Colonic mucosa (tissue), 4 donors: ENCODE measurements at regions not wholly inside any gene's neighbourhood (a gene's known extent, or its start where the extent isn't known, plus 50 kb on each side); places are given as distances from the start of the nearest gene placed in this dataset.

ENCODE experiments used
- DNase-seq: peaks from one replicate; pipeline ENCODE4 v3.0.0-alpha.2; 2020
- H3K27ac ChIP-seq: fragments of 200-600 bp; one replicate; pipeline ENCODE4 v1.8.0; 2021
- H3K27me3 ChIP-seq: fragments of 200-600 bp; one replicate; pipeline ENCODE4 v1.8.0; 2021
- H3K36me3 ChIP-seq: fragments of 200-600 bp; one replicate; pipeline ENCODE4 v1.8.0; 2021
- H3K4me1 ChIP-seq: fragments of 200-600 bp; one replicate; pipeline ENCODE4 v1.8.0; 2021; ENCODE audit warnings: mild to moderate bottlenecking
- H3K4me3 ChIP-seq: fragments of 200-600 bp; one replicate; pipeline ENCODE4 v1.8.0; 2021
- H3K9ac ChIP-seq, 2 donors: one replicate each; pipeline ENCODE4 v1.7.0; 2013; ENCODE audit warnings: control low read depth in 2 of 2, low read depth in 2 of 2, low read length in 2 of 2
- H3K9me3 ChIP-seq: fragments of 200-600 bp; one replicate; pipeline ENCODE4 v1.8.0; 2021
- CTCF ChIP-seq: fragments of 200-600 bp; IDR thresholded peaks from one replicate; pipeline ENCODE4 v1.8.0; 2022; ENCODE audit warnings: antibody characterized with exemption, mild to moderate bottlenecking
- intact Hi-C: fragments of 100-400 bp; cut with DNase I; formaldehyde crosslinking; loops from one replicate; pipeline ENCODE4 v1.14.1; 2022
- donor health status: healthy.
- donor health status: DM: no; HTN: no; CAD: no.
- donor health status: DM: no; HTN: no; CAD: no.

GRCh38 chr9:8156346-8156745, 356.8 kb upstream of the DMAC1 start:
- intact Hi-C loops = no loop called here
- no peak for DNase-seq
- H3K9ac ChIP-seq = no peak overlapping the region
- no peaks in the 10 kb centered on the region for H3K4me1 ChIP-seq
- no peak for TF ChIP-seq CTCF
- no peaks in the 10 kb centered on the region for H3K9me3 ChIP-seq
- H3K27ac ChIP-seq = no peak overlapping the region
- H3K4me3 ChIP-seq = no peak overlapping the region
- no peaks in the 10 kb centered on the region for H3K27me3 ChIP-seq
- H3K36me3 ChIP-seq = no peaks in the 10 kb centered on the region

- no peak for TF ChIP-seq CTCF
- H3K9me3 ChIP-seq = no peaks in the 10 kb centered on the region
- no peak for DNase-seq
- no peak overlapping the region for H3K27ac ChIP-seq
- no peaks in the 10 kb centered on the region for H3K27me3 ChIP-seq
- no peaks in the 10 kb centered on the region for H3K36me3 ChIP-seq
- no peaks in the 10 kb centered on the region for H3K4me1 ChIP-seq
- H3K4me3 ChIP-seq = no peak overlapping the region
- intact Hi-C loops = no loop called here
- no peak overlapping the region for H3K9ac ChIP-seq
These were observed 356.1 kb upstream of the DMAC1 start for GRCh38 chr9:8155706-8156105.

GRCh38 chr9:8143677-8144076, 344.1 kb upstream of the DMAC1 start:
- Histone ChIP-seq H3K27ac (no peak overlapping the region), H3K9ac (no peak overlapping the region), H3K36me3 (no peaks in the 10 kb centered on the region), H3K4me1 (no peaks in the 10 kb centered on the region), H3K9me3 (no peaks in the 10 kb centered on the region), H3K4me3 (no peak overlapping the region), H3K27me3 (no peaks in the 10 kb centered on the region)
- TF ChIP-seq CTCF = no peak
- intact Hi-C loops = no loop called here
- DNase-seq = no peak

GRCh38 chr9:8140557-8140956, 341.0 kb upstream of the DMAC1 start:
- Histone ChIP-seq H3K27me3 (no peaks in the 10 kb centered on the region), H3K4me1 (no peaks in the 10 kb centered on the region), H3K9me3 (no peaks in the 10 kb centered on the region), H3K27ac (no peak overlapping the region), H3K9ac (no peak overlapping the region), H3K36me3 (no peaks in the 10 kb centered on the region), H3K4me3 (no peak overlapping the region)
- intact Hi-C loops = no loop called here
- no peak for DNase-seq
- no peak for TF ChIP-seq CTCF

GRCh38 chr9:8139756-8140155, 340.2 kb upstream of the DMAC1 start:
- Histone ChIP-seq H3K9ac (no peak overlapping the region), H3K36me3 (no peaks in the 10 kb centered on the region), H3K9me3 (no peaks in the 10 kb centered on the region), H3K4me1 (no peaks in the 10 kb centered on the region), H3K4me3 (no peak overlapping the region), H3K27ac (no peak overlapping the region), H3K27me3 (no peaks in the 10 kb centered on the region)
- intact Hi-C loops = no loop called here
- no peak for DNase-seq
- TF ChIP-seq CTCF = no peak

GRCh38 chr9:8136477-8136876, 336.9 kb upstream of the DMAC1 start:
- Histone ChIP-seq H3K4me3 (no peak overlapping the region), H3K4me1 (no peaks in the 10 kb centered on the region), H3K27ac (no peak overlapping the region), H3K9me3 (no peaks in the 10 kb centered on the region), H3K9ac (no peak overlapping the region), H3K27me3 (no peaks in the 10 kb centered on the region), H3K36me3 (no peaks in the 10 kb centered on the region)
- DNase-seq = no peak
- TF ChIP-seq CTCF = no peak
- intact Hi-C loops = no loop called here
